GM21526 (cell line): ENCODE measurements at regions not wholly inside any gene's neighbourhood (a gene's known extent, or its start where the extent isn't known, plus 50 kb on each side); places are given as distances from the start of the nearest gene placed in this dataset.

Source experiments
- ATAC-seq: cut with Tn5 transposase; IDR thresholded peaks from one replicate; pipeline ENCODE4 v1.9.1; 2021; ENCODE audit warnings: moderate library complexity; ENCODE audit not compliant: unreplicated experiment, low FRiP score

DNA sequence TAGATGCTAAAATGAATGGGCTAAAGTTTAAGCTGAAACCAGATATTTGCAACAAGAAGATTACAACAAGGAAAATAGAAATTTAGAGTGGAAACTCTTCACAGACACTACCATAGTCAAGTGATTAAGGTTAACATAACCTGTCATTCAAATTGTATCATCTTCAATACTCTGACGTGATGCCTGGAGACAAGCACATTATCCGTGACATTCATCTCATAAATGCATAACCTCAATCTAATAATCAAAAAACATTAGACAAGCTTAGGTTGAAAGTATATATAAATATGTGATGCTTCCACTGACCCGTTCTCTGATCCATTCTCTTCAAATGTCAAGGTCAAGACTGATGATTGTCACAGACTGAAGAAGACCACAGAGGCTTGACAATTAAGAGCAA, 263.8 kb upstream of the MEOX2 start:
- no peak for ATAC-seq

DNA sequence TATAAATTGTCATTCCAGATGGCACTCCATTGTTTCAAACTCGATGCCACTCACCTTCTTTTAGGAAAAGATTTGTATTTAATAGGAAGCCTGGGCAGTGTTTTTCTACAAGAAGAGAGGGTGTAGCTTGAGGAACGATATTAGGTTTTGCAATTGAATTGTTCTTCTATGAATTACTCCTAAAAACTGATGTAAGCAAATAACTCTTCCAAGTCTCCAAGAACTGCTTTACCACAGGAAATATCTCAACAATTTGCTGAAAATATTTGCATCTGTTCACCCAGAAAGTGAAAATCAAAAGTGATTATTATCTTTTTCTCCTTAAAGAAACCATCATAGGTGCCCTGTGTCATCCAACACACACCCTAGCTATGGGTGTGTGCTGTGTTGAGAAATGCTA, 261.3 kb upstream of the MEOX2 start:
- no peak for ATAC-seq

DNA sequence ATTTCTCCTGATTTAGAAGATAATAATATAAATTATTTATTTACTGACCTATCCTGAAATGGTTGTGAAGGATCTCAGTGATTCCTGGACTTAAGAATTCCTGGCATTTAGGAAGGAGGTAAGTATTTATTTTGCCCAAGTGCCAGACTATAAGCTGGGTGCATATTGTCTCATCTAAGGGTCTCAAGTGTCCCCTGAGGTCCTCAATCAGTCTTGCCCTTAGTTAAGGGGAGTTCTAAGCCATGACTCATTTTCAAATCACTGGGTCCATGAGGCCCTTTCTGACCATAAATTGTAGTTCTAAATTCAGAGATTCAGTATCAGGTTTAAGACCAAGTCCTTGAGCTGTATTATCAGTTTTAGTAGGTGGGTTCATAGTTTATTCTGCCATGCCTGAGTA, 251.6 kb upstream of the MEOX2 start:
- ATAC-seq, result no peak

DNA sequence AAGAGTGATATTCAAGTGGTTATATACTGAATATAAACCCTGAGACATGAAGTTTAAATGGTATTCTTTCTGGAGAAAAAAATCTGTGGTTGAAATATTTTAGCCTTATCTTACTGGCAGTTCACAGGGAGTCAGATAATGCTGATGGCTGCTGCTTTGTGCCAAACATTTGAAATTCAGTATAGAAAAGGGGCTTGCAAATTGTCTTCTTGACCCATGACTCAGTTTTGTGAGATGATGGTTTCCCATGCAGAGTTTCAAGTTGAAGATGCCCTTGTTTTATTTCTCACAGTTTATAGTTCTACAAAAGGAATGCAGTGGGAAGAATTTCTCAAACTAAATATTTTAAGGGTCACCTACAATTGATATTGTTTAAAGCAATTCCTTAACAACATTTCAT, 251.1 kb upstream of the MEOX2 start:
- ATAC-seq, result no peak

DNA sequence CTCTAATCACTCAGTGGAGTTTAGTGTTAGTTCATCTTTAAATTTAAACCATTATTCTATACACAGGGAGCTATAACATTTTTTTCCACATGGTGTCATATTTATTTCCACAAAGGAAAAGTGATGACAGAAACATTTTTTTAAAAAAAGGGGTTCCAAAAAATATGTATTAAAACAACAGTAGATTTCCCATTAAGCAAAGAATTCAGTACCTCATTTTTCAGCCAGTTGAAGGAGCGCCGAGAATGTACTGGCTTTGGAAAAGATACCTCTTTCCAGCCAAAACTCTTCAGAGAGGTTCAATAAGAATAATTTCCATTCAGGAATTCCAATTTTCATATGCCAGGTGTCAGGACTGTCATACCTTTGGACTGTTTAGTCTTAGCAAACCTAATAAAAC, 250.5 kb upstream of the MEOX2 start:
- ATAC-seq, result no peak

DNA sequence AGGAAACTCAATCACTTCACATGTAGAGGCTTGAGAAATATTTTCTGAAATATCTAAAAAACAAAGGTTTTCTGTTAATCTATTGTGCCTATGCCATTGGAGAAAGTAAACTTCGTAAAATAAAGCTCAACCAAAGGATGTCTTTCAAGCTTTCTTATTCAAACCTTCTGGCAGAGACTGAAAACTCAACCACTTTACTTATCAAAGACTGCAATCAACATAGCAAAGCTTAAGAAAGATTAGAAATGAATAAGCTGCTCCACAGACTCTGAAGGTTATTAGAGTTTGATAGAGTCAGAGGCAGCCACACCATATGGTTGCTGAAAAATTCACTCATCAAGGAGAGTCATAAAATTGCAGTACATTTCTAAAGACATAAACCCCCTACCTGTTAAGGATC, 245.8 kb upstream of the MEOX2 start:
- ATAC-seq, result no peak

DNA sequence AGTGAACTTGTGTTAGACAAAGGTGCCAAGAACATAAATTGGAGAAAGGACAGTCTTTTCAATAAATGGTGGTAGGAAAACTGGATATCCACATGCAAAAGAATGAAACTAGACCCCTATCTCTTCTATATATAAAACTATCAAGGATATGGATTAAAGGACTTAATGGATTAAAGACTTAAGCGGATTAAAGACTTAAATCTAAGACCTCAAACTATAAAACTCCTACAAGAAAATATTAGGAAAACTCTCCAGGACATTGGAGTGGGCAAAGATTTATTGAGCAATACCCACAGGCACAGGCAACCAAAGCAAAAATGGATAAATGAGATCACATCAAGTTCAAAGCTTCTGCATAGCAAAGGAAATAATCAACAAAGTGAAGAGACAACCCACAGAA, 242.9 kb upstream of the MEOX2 start:
- no peak for ATAC-seq

DNA sequence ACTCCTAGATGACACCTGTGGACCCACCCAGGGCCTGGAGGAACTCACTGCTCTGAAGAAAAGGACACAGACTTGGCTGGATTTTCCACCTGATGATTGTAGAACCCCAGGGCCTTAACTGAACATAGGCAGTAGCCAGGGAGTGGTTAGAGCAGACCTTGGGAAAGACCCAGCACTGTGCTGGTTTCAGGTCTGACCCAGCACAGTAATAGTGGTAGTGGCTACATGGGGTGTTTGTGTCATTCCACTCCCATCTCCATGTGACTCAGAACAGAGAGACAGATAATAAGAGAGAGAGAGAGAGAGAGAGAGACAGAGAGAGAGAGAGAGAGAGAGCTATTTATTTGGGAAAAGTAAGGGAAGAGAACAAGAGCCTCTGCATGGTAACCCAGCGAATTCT, 239.1 kb upstream of the MEOX2 start:
- no peak for ATAC-seq

DNA sequence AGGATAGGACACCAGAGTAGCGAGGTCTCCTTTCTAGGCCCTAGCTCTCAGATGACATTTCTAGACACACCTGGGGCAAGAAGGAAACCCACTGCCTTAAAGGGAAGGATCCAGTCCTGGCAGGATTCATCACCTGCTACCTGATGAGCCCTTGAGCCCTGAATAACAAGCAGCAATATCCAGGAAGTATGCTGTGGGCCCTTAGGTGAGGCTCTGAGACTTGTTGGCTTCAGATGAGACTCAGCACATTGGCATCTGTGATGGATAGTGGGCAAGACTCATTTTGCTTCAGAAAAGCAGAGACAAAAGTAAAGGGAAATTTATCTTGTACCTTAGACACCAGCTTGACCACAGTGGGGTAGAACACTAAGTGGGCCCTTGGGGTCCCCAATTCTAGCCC, 238.4 kb upstream of the MEOX2 start:
- no peak for ATAC-seq

DNA sequence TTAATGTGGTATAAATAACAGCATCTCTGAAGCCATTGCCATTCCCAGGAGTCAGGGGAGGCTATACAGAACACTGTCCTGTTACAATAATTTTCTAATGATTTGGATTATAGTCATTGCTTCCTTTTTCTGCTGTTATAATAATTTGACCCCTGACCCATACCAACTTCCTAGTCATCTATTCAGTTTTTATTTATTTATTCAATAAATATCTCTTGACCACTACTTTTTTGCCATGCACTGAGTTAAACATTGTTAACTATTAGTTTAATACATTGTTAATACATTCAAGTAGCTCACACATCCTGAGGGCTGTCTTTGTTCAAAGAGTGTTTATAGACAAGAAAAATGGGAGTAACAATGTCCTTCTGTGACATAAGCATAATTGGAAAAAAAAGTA, 235.5 kb upstream of the MEOX2 start:
- no peak for ATAC-seq

DNA sequence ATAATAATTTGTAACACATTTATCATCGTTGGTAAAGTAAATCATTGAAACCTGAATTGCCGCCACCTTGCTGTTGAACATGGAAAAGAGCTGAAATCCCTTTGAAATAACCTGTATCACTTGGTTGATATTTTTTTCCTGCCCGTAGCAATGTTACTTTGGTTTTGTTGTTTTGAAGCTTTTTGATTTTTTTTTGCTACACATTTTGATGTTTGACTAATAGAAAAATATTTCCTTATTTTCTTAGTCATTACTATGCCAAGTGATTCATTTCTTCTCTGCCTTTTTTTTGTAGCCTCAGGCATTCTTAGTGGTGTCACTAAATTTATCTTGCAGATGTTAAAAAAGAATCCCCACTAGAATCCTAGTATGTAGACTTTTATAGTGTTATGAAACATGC, 235.1 kb upstream of the MEOX2 start:
- no peak for ATAC-seq

DNA sequence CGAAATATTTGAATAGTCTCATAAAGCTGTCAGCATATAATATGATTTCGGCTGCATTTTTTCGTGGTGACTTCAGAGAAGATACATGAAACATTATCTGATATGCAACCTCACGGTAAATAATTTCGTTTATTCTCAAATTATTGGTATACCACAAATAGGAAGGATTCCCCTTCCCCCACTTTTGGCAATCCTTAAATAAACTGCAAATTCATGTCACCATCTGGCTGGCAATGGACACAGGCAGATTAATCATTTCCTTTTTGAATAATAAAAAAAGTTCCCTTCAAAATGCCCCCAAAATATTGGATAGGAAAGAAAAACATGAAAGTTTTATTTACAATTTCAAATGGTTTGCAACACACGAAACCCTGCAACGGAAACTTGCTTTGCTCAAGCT, 234.5 kb upstream of the MEOX2 start:
- no peak for ATAC-seq

DNA sequence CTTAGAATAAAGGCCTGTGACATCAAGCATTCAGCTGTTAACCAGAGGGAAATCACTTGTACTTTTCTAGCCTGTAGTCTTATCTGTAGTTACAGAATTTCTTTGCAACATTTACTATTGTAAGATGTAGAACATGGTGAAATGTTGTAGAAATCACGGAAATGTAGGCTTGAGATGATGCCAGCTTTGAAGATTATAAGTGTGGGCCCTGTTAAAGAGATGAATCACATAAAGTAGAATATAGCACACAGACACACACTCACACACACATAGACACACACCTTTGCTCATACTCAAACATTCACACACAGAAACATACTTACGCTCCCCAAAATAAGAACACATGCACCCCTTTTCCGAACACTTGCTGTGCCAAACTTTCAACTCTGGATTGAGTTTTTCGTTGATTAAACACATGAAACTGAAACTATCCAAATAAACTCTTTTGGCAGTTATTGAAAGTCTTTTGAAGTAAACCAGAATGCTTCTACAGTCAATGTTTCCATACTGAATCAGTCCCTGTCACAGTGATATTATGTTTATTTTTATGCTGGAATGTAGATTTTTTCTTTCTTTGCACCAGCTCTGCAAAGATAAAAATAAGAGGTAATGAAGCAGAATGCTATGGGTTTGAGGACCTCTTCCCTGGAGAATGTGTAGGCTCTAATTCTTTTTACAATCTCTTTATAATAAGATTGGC, 230.3 kb upstream of the MEOX2 start:
- ATAC-seq, result no peak

DNA sequence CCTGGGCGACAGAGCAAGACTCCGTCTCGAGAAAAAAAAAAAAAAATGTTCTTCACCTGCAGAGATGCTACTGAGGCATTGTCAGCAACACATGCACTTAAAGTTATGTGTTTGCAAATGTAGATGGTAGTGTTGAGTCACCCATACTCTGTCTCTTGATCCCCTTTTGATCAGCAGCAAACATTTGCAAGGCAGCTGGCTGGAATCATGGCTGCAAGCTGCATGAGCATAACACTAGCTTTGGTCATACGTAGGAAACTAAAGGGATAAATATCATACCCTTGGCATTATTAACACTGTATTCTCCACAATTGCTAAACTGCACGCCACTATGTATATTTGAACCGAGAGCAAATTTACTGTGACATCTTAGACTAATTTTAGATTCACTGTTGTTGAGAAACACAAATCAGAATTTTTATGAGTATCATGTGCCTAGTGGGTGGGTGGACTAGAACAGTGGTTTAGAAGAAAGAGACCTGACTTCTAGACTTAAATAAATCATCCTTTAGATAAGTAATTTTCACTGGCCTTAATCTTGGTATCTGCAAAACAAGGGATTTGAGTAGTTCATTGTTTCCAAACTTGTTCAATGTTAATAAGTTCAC, 229.3 kb upstream of the MEOX2 start:
- no peak for ATAC-seq

DNA sequence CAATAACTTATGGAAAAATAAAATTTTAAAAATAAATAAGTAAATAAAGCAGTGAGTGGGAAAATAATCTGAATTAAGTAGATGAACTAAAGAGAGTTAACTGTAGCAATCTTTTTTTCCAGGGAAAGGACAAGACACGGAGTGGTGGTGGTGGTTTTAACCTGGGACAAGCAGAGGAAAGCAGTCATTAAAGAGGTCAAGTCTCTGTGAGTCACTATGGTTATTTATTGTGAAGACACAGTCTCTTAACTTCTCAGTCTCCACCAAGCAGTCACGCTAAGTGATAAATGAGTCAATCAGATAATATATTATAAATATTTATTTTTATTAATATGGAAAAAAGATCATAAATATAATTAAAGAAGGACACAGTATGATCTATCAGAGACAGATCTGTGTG, 228.1 kb upstream of the MEOX2 start:
- no peak for ATAC-seq

DNA sequence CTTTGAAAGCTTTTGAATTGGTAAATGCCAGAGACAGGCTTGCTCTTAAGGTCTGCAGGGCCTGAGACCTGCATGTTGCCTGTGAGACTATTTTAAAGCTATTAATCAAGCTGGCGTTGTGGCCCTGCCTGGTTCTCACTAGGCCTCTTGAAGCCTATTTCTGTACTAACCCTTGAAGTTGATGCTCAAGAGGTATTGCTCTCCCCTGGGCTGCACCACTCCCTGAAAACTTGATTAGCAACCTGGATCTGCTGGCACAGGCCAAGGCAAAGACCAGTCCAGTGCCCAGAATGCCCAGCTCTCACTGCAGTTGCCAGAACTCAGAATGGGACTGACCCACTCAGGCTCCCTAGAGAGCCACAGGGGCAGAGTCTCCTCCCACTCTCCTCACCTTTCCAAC, 220.0 kb upstream of the MEOX2 start:
- ATAC-seq, result no peak

DNA sequence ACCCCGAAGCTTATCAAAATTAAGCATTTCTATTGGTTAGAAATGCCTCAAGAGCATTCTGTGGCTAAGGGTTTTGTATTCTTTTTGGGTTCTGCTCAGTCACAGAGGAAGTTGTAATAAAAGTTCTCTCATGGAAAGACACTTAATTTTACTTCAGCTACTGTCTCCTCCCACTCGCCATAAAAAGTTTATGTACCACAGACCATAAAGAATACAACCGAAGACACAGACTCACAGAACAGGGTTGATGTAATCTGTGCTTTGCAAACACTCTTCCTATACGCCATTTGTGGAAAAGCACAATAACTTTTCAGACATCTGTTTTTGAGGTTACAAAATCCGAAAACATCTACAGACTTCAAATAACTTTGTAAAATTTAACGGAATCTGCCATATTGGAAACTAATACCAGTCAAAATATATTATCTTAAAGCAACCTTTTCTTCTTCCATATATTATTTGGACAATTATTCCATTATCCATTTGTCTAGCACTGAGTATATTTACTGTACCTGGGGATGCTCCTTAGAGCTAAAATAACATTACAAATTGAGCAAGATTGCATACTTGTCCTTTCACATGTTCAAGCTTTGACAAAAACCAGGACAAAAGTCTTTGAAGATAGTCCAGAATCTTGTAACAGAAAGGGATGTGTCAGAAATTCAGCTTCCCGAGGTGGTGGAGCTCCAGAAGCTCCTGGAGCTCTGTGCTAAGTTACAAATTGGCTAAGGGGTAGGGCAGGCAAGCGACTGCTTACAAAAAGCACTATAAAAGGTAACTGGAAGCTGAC, 219.0 kb upstream of the MEOX2 start:
- ATAC-seq, result no peak

DNA sequence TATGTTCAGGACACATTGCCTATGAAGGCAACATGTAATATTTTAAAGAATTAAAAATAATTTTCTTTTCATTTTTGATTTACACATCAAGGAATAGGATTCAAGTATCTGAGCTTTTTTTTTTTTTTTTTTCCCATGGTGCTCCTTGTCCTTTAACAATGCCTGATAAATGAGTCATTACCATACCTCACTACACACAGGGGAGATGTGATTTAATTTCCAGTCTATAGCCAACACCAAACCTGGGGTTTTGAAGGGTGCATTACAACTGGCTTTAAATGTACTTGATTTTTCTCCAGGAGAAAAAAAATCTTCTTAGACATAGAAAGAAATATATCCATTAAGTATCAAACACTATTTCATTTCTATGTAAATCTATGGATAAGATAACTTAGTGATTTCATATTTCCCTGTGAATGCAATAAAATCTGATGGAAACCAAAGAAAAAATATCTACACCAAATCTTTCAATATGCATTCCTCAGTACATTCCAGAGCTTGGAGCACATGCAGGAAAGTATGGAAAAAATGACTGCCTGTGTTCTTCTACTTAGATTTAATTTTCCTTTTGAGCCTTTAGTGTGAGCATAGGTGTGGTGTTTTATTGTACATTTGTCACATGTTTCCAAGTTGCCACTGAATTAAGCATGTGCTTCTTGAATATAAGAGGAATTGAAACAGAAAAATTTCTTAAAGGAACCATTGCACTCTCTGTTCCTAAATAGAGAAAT, 204.8 kb upstream of the MEOX2 start:
- ATAC-seq, result no peak

DNA sequence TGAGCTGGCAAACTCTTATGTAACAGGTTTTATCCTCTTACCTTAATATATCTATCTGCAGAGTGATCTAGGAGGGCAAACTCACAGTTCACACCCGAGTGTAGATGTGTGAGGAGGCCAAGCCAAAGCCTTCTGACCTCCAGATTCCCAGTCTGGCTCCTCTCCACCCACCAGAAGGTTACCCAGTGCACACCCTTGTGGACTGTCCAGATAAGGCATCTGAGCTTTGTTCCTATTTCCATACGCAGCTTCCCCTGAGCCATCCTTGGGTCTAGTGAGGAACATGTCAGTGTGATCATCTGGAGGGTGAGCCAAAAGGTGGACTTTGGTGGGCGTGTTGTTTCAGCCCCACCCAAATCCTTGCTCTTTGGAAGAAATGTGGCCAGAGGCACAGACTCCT, 203.0 kb upstream of the MEOX2 start:
- ATAC-seq, result no peak

DNA sequence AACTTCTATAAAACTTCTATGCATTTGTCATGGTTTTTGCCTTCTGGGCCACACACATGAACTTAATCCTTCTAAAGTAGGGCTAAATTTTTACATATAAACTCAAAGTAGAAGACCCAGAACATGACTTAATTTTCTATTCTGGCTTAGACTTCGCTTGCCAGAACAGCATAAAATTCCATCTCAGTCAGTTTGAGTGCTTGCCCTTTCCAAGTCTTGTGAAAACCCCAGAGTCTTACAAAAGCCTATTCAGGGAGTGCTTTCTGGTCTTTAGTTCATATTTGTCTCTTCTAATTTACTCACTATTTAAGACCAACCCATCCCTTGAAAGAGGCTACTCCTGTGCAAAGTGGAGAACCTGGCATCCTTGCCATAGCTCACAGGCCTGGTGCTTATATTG, 201.6 kb upstream of the MEOX2 start:
- ATAC-seq, result no peak

DNA sequence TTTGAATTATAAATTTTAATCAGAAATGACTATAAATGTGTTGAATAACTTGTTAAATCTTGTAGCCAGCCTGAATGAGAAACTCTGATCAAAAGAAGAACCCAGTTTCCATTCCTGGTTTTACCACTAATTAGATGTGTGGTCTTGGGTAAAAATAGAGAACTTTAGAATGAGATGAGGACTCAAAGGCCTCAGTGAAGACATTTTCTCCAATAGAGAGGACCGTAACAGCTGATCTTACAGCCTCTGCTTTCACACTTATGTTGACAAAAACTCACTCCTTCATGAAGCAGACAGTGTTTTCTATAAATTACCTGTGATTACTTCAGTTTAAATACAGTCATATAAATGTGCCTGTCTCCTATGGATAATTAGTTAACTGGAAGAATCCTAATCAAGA, 200.1 kb upstream of the MEOX2 start:
- no peak for ATAC-seq
